ENCODE measurements at regions not wholly inside any gene's neighbourhood (a gene's known extent, or its start where the extent isn't known, plus 50 kb on each side); places are given as distances from the start of the nearest gene placed in this dataset.

GRCh38 chr15:31271711-31272557 lies 54.7 kb upstream of the KLF13 start (continued):
- TF ChIP-seq, protein P1, sequence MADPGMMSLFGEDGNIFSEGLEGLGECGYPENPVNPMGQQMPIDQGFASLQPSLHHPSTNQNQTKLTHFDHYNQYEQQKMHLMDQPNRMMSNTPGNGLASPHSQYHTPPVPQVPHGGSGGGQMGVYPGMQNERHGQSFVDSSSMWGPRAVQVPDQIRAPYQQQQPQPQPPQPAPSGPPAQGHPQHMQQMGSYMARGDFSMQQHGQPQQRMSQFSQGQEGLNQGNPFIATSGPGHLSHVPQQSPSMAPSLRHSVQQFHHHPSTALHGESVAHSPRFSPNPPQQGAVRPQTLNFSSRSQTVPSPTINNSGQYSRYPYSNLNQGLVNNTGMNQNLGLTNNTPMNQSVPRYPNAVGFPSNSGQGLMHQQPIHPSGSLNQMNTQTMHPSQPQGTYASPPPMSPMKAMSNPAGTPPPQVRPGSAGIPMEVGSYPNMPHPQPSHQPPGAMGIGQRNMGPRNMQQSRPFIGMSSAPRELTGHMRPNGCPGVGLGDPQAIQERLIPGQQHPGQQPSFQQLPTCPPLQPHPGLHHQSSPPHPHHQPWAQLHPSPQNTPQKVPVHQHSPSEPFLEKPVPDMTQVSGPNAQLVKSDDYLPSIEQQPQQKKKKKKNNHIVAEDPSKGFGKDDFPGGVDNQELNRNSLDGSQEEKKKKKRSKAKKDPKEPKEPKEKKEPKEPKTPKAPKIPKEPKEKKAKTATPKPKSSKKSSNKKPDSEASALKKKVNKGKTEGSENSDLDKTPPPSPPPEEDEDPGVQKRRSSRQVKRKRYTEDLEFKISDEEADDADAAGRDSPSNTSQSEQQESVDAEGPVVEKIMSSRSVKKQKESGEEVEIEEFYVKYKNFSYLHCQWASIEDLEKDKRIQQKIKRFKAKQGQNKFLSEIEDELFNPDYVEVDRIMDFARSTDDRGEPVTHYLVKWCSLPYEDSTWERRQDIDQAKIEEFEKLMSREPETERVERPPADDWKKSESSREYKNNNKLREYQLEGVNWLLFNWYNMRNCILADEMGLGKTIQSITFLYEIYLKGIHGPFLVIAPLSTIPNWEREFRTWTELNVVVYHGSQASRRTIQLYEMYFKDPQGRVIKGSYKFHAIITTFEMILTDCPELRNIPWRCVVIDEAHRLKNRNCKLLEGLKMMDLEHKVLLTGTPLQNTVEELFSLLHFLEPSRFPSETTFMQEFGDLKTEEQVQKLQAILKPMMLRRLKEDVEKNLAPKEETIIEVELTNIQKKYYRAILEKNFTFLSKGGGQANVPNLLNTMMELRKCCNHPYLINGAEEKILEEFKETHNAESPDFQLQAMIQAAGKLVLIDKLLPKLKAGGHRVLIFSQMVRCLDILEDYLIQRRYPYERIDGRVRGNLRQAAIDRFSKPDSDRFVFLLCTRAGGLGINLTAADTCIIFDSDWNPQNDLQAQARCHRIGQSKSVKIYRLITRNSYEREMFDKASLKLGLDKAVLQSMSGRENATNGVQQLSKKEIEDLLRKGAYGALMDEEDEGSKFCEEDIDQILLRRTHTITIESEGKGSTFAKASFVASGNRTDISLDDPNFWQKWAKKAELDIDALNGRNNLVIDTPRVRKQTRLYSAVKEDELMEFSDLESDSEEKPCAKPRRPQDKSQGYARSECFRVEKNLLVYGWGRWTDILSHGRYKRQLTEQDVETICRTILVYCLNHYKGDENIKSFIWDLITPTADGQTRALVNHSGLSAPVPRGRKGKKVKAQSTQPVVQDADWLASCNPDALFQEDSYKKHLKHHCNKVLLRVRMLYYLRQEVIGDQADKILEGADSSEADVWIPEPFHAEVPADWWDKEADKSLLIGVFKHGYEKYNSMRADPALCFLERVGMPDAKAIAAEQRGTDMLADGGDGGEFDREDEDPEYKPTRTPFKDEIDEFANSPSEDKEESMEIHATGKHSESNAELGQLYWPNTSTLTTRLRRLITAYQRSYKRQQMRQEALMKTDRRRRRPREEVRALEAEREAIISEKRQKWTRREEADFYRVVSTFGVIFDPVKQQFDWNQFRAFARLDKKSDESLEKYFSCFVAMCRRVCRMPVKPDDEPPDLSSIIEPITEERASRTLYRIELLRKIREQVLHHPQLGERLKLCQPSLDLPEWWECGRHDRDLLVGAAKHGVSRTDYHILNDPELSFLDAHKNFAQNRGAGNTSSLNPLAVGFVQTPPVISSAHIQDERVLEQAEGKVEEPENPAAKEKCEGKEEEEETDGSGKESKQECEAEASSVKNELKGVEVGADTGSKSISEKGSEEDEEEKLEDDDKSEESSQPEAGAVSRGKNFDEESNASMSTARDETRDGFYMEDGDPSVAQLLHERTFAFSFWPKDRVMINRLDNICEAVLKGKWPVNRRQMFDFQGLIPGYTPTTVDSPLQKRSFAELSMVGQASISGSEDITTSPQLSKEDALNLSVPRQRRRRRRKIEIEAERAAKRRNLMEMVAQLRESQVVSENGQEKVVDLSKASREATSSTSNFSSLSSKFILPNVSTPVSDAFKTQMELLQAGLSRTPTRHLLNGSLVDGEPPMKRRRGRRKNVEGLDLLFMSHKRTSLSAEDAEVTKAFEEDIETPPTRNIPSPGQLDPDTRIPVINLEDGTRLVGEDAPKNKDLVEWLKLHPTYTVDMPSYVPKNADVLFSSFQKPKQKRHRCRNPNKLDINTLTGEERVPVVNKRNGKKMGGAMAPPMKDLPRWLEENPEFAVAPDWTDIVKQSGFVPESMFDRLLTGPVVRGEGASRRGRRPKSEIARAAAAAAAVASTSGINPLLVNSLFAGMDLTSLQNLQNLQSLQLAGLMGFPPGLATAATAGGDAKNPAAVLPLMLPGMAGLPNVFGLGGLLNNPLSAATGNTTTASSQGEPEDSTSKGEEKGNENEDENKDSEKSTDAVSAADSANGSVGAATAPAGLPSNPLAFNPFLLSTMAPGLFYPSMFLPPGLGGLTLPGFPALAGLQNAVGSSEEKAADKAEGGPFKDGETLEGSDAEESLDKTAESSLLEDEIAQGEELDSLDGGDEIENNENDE (IDR thresholded peaks at IDR 0.05; ENCODE audit: insufficient replicate concordance, low read length), result no peak
- TF ChIP-seq KDM1A (IDR thresholded peaks at IDR 0.05; ENCODE audit: borderline replicate concordance, low read length), result no peak
- TF ChIP-seq SP4 (IDR thresholded peaks at IDR 0.05; ENCODE audit: low read length), result no peak
- no peak for TF ChIP-seq SRF (IDR thresholded peaks at IDR 0.05; ENCODE audit: low read depth, low read length)
- no peak for TF ChIP-seq CHD2 (IDR thresholded peaks at IDR 0.05; ENCODE audit: low read length)
- no peak for TF ChIP-seq TCF12 (IDR thresholded peaks at IDR 0.05; ENCODE audit: low read depth, low read length)
- no peak for TF ChIP-seq SP1 (IDR thresholded peaks at IDR 0.05; ENCODE audit: low read depth, low read length)
- no peak for TF ChIP-seq CREB1 (IDR thresholded peaks at IDR 0.05)
- no peak for TF ChIP-seq SP2 (IDR thresholded peaks at IDR 0.05; ENCODE audit: low read length)
- TF ChIP-seq EZH2 (IDR thresholded peaks at IDR 0.05; ENCODE audit: low read depth, low read length, severe bottlenecking), result no peak
- TF ChIP-seq TEAD4 (IDR thresholded peaks at IDR 0.05; ENCODE audit: low read depth, low read length), result no peak
